Keratinocyte (primary cell): ENCODE measurements at regions not wholly inside any gene's neighbourhood (a gene's known extent, or its start where the extent isn't known, plus 50 kb on each side); places are given as distances from the start of the nearest gene placed in this dataset.

Source experiments
- EZH2 ChIP-seq: IDR thresholded peaks from one replicate; pipeline ENCODE4 v1.6.1; 2012; ENCODE audit warnings: inconsistent platforms, mild to moderate bottlenecking, low read length, moderate library complexity
- TF ChIP-seq, protein P1 (sequence below), 3 experiments: IDR thresholded peaks in 1 of 3; conservative IDR thresholded peaks in 1 of 3; optimal IDR thresholded peaks in 1 of 3; 2 replicates in 2 of 3; 3 replicates in 1 of 3; pipeline versions ENCODE3 to v1.5.1; 2011; ENCODE audit warnings: low read length in 3 of 3, mild to moderate bottlenecking in 3 of 3, moderate library complexity in 2 of 3, control low read depth in 1 of 3, inconsistent platforms in 1 of 3; ENCODE audit not compliant: insufficient read depth in 2 of 3; ENCODE audit errors: extremely low read depth in 1 of 3

DNA sequence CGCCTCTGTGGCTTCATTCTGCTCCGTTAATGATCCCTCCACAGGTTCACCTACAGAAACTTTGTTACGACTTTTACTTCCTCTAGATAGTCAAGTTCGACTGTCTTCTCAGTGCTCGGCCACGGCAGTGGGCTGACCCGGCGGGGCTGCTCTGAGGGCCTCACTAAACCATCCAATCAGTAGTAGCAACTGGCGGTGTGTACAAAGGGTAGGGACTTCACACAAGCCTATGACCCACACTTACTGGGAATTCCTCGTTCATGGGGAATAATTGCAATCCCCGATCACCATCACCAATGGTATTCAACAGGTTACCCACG, 1959.2 kb upstream of the DEFB115 start:
- TF ChIP-seq, protein P1, sequence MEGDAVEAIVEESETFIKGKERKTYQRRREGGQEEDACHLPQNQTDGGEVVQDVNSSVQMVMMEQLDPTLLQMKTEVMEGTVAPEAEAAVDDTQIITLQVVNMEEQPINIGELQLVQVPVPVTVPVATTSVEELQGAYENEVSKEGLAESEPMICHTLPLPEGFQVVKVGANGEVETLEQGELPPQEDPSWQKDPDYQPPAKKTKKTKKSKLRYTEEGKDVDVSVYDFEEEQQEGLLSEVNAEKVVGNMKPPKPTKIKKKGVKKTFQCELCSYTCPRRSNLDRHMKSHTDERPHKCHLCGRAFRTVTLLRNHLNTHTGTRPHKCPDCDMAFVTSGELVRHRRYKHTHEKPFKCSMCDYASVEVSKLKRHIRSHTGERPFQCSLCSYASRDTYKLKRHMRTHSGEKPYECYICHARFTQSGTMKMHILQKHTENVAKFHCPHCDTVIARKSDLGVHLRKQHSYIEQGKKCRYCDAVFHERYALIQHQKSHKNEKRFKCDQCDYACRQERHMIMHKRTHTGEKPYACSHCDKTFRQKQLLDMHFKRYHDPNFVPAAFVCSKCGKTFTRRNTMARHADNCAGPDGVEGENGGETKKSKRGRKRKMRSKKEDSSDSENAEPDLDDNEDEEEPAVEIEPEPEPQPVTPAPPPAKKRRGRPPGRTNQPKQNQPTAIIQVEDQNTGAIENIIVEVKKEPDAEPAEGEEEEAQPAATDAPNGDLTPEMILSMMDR (optimal IDR thresholded peaks at IDR 0.05 in 1 of 3, IDR thresholded peaks at IDR 0.05 in 1 of 3, conservative IDR thresholded peaks at IDR 0.05 in 1 of 3; ENCODE audit: extremely low read depth in 1 of 3, insufficient read depth in 2 of 3, low read length in 3 of 3) = no peak
- no peak for TF ChIP-seq EZH2
